NCI-H748 treated with DMSO at 0.1 percent for 48 hours (cell line): ENCODE measurements at regions not wholly inside any gene's neighbourhood (a gene's known extent, or its start where the extent isn't known, plus 50 kb on each side); places are given as distances from the start of the nearest gene placed in this dataset.

Experiments used
- DNase-seq: peaks from one replicate; lab custom pipeline; 2025; lab: John Stamatoyannopoulos, UW

DNA sequence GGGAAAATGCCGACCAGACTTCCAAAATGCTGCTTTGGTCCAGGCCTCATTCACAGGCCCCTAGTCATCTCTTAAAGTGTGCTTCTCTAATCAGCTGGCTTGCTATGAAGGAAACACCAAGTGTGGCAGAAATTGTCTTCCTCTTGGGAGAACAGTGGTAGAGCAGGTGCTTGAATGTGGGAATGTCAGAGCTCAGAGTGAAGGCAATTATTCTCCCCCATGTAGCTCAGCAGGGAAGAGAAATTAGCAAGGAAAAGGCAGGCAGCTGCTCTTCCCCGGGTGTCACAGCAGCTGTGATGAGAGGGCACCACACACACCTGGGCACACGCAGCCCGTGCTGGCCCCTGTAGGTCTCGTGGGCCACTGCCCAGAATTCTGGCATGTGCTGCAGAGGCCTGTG is 358.5 kb downstream of the WDR72 start:
- no peak for DNase-seq

DNA sequence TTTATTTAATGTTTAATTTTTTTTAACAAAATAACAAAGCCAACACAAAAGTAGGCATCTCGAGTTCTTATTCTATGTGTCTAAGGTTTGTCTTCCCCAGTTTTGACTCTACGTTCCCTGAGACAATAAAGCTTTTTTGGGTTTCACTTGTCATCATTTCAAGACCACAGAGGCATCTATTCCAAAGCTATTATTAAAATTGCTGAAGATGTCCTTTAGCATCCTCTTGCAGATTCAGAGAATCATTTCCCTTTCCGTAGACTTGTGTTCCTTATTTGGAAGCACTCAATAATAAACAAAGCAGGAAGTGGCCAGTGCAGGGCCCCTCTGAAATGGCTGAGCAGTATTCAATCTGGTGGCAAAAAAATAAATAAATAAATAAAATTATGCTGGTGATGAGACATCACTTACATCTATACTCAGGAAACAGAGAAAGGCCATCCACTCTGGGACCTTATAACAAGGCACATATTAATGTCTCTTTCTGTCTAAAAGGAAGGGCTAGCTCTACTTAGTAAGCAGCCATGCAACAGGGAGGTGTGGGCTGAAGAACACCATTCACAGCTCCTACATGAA is 362.3 kb downstream of the WDR72 start:
- no peak for DNase-seq

DNA sequence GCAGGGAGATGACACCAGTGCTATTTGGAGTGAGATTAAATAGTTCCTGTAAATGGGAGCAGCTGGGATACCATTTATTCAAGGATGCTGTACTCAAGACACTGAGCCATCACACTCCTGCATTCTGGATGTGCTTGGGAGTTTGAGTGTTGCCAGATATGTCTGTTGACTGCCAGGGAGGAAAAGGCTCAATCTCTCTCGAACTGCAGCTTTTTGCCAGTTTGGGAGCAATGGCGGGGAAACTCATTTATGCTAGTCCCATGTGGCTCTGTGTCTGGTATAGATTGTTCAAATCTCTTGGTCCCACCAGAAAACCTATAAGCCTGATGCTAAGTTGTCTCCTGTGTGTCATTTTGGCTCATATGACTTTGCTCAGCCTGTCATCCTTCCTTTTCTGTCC is 363.6 kb downstream of the WDR72 start:
- no peak for DNase-seq

DNA sequence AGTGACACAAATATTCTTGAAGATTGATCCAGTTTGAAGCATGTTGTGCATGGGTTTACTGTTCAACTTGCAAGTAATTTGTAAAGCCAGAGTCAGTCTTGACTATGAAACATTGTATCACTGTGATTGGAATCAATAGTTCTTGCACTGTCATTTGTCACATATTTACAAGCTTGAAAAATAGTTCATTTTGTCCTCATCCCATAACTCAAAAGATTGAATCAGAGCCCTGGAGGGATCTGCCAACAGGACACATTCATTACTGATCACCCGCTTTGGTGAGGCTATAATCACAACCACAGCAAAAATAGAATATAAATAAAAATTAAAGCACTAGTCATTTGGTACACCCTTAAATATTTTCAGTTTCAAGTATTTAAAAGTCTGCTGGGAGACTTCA is 368.9 kb downstream of the WDR72 start:
- no peak for DNase-seq

DNA sequence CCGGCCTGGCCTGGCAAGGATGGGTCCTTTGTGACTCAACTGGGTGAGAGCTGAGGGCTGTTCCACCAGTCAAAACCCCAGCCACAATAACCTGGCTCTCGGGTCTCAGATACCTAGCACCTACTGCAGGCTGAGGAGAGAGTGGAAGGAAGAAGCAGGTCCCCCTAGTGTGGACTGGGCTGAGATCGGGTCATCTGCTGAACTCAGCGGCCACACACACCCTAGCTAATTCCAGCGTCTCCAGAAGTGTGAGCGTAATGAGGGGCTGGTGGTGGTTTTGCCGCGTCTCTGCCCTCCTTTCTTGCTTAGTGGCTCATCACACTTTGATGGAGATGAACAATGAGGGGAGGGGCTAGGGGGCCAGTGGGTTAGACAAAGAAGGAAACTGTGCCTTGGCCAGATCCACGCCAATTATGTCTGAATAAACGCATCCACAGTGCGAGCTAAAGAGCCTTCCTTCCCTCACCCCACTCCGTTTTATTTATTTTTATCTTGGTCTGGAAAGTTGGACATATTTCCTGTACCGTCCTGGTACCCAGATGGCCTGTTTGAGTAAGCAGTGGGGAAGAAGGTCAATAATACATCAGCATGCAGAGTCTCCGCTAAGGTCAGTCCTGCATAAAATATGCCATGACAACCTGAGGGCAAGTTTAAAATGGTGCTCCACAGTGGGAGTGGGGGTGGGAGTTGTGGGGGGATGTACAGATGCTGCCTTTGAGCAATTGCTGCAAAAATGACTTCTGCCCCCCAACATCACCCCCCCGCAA is 370.0 kb downstream of the WDR72 start:
- DNase-seq, result no peak

DNA sequence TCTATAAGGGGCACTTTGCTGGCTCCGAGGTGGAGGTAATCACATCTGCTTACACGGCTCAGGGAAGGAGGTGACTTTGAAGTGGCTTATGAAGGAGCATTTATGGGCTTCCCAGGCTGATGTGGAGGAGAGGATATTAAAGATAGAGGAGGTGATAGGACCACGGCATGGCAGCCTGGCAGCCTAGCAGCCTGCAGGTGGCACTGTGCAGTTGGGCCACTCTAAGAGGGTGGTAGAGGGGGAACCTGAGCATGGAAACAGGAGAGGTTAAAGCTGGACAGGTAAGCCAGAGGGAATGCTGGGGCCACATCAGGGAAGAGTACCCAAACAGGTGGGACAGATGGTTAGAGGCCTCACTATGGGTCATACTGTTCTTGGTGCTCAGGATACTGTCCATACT is 375.0 kb downstream of the WDR72 start:
- no peak for DNase-seq

DNA sequence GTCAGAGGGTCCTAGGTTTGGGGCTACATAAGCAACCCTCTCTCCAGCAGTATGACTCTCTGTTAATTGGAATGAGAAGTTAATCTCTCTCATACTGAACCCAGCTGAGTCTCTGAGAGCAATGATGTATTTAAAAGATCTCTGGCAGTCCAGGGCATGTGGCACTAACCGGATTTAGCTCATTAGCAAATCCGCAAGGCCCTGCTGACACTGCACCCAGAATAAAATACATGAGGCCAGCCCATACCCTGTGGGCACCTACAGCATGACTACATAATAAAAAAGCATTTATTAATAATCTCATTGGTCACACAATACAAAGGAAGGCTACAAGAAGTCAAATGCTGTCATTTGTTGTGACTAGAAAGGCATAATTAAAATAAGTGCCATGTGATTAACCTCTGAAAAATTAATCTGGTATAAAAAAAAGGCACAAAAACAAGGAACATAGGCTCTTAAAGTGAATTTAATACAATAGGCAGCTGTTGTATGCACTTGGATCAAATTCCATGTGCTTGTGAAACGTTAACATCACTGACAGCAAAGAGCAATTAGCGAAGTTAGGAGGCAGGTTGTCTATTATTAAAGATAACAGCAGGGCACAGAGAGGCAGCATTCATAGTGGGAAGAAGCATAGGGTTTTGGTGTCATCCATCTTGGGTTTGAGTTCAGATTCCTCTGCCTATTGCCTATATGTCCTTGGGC is 381.2 kb downstream of the WDR72 start:
- DNase-seq, result no peak

DNA sequence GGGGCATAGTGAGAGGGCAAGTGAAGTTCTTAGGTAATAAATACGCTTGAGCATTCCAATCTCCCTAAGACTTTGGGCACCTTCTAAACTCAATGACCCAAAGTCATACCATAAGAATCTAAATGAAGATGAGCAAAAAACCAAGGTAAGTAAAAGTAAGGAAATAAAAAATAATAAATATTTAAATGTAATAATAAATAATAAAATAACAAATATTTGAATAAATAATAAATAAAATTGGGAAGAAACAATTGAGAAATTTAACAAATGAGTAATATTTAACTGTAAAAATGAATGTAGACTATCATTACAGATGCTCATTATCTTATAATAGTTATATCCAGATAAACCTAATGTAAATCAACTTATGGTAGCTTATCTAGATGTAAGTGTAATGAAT is 391.7 kb downstream of the WDR72 start:
- DNase-seq, result no peak

DNA sequence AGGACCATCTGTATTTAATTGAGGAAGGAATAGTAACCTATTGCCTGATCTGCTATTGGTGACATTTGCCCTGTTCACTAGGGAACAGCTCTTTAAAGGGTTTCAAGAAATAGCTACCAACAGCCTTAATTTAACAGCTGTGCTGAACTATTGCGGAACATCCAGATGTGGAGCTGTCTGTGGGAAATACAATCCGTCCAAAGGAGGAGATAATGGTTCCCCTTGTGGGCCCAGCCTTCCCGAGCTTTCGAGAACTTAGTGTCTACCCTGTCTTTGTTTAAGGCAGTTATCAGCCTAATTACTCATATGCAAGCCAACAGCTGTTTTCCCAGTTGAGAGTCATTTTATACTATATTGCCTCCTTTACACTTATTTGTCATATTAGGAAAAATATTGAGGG is 398.6 kb downstream of the WDR72 start:
- no peak for DNase-seq

DNA sequence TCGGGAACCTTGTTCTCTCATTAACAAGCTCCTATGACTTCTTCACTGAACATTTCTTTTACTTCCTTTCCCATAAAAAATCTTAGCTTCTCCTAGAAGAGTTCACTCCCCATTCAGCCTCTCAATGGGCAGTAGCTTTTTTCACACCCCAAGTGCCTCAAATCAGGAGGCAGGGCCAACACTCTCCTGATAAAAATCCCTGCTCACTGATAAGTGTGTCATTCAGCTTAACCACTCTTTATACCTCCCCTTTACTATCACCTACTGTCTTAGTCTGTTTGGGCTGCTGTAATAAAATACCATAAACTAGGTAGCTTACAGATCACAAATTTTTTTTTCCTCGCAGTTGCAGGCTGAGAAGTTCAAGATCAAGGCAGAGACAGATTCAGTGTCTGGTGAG is 400.4 kb downstream of the WDR72 start:
- DNase-seq, result no peak

DNA sequence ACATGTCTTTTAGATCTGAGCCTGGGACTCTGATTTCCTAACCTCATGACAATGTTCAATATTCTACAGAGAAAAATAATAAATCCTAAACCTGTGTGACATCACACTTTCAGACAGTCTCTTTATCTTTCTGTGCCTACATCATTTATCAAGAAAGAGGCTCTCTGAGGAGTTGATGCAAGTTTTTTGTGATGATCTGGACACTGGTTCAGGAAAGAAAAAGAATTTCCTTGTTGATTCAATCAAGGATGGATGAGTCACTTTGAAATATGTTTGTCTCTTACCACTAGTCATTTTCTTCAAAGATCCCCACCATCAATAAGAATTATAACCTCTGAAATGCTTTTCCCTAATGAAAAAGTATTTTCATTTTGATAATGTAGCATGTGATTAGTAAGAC is 404.6 kb downstream of the WDR72 start:
- DNase-seq, result no peak

DNA sequence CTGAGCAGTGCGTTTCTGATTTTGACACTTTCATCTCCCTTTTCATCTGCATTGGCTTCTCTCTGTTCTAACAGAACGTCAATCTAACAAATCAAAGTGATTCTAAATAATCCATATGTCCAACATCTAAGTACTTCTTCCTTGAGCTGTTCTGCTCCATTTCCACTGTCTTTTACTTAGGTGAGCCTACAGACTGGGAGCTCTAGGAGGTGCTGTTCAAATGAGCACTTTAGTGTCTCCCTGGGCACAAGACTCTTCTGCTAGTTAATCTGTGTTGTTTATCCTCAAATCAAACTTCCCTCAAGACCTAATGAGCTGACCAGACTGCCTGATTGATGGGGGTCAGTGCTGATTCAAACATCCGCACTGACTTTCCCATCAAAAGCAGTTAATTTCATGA is 408.1 kb downstream of the WDR72 start:
- no peak for DNase-seq

DNA sequence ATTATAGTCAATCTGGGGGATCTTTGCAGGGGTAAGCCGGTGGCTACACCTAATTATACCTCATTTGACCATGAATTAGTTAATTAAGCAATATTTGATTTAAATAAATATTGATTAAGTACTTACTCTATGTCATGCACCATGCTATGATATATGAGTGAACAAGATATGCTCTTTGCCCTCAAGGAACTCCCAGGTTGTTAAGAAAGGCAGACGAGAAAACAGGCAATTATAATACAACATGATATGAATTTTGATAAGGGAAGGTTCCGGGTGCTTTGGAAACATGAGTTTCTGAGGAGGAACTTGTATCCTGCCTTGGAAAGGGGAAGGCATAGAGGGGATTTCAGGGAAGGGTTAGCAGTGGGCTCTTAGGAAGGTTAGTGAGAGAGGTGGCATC is 412.9 kb downstream of the WDR72 start:
- no peak for DNase-seq

DNA sequence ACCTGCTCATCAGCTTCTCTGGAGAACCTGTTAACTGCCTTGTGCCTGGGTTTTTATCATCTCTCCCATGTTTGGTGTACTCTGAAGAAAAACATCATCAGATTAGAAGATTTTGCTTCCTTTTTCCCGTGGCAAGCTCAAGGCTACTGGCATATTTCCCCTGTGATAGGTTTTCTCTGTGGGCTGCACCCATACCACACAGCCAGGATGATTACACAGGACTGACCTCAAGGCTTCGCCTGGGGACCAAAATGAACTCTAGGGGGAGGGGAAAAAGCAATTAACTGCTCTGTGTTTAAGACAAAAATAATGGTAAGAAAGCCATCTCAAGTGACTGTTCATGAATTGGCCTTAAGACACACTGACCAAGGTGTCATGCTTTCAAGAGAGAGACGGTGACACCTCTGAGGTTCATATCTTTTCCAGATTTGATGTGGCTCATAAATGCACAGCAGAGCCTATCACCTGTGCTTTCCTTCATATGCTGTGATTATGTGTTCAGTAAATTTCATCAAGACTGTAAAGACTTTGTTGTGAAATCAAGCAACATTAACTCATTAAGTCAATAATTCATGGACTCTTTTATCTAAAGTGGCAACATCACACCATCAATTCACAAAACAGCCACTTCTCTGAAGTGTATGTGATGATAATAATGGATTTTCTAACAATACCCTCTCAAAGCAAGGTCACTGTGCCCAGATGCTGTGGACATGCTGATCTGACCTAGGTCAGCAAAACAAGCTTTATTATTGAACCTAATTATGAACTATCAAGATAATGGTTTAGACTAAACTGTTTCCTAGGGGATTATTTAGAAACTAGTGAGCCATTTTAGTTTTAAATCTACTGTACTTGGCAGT is 427.9 kb downstream of the WDR72 start:
- peak; percentile 68 for DNase-seq

DNA sequence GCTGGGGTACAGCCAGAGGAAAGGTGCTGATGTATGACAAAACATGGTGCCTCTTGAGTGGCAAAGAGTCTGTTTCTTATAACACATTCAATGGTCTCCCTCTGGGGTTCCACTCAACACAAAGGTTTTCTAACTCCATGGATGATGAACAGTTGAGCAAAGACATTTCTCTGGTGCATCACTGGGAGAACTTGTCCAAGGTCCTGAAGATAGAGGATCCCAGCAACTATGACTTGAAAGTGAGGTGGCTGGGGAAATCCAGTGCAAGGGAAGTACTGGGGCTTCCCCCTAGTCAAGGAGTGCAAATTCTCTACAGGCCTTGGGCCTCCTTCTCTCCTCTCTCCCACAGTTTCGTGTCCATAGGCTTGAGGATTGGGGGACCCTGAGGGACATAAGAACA is 431.1 kb downstream of the WDR72 start:
- DNase-seq, result no peak

DNA sequence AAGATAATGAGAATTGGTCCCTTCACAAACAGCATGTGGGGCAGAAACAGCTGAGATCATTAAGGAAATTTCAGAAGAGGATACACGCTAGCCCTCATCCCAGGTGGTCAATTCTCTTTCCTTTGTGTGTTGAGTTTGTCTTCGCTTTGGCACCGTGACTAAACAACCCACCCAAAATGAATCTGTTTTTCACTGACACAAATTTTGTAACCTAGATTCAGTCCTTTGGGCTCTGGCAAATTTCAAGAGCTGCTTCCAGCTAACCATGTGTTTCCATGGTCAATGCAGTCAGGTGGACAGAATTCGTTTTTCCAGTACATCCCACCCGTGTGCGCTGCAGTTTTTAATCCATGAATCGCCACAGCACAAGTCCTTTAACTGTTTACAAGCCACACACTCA is 435.4 kb downstream of the WDR72 start:
- no peak for DNase-seq

DNA sequence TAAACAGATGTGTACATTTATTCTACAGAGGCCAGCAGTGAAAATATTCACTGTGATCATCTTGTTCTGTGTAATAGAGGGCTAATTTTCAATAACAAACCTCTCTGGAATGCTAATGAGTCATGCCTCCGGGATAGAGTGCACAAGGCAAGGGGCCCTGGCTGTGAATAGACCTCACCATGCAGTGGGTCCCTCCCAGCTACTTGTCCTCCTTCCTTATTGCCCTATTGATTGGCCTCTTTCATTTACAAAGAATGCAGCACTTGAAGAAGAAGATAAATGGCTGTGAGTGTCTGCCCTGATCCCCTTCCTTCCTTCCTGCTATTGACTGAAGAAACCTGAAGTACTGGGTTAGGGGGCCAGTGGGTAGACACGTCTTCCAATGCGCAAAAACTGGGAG is 436.3 kb downstream of the WDR72 start:
- no peak for DNase-seq

DNA sequence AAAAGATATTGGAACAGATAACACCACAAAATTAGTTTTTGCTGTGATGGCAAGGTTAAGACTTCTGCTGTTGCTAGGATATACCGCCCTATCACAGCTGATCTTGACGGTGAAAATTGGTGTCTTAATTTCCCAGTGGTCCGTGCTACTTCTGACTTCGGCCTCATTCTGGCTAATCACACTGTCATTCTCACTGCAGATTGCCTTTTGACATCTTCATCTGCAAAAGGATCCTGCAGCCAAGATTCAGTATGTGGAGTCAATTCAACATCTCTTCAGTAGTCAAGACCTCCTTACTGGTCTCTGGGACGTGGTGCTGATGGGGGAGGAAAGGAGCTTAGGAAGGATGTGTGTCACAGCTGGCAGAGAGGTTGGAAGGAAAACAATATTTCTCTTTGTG is 438.6 kb downstream of the WDR72 start:
- DNase-seq, result no peak

DNA sequence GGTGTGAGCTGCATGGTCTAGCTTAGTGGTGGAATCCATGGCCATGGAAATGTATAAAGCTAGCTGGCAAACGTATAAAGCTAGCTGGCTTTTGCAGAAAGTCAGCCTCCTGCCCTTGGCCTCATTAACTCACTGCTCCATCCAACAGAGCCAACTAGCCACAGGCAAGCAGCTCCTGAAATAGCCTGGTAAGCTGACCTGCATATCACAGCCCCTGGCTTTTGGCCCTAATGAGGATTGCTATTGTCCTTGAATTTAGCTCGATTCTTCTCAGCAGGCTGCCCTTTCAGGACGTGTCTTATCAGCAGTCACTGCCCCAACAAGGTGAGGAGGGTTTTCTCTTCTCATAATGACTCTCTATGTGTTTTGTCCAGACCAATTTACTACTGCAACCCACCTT is 446.8 kb downstream of the WDR72 start:
- DNase-seq, result no peak

DNA sequence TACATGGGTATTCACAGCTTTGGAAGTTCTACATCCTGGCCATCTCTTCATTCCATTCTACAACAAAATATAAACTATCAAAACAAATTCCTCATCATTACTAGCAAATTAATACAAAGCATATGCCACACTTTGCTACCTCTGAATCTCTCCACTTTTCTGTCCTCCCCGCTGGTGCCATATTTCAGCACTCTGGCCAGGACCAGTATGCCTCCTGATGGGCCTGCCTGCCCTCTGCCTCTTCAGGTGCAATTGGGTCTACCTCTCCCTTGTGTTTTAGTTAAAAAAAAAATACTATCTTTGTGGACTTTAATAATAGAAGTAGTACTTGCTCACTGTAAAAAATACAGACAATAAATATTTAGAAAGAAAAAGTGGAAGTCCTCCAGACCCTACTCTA is 448.8 kb downstream of the WDR72 start:
- no peak for DNase-seq

DNA sequence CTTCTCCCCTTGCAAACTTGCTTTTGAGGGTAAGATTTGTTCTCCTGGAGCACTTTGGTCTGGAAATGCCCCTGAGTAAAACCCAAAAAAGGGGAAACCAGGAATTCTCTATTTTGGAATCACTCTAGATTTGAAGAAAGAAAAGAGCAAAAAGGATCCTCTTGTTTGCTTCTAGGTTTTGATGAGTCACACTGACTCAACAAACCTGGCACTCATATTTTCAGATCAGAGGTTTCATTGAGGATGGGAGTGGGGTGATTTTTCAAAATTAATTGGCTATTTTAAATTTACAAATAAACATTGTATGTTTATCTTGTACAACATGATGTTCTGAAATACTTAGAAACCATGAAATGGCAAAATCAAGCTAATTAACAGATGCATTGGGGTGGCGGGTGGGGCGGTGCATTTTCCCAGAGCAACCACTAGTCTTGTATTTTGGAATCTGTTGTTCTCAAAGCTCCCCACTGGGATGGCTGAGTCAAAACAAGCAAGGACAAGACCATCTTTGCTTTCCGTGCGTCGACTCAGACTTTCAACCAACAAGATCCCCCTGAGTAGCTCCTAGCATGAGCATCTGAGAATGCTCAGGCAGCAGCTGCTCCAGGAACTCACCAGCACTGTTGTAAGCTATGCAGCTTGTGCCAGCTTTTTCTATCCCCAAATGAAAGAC is 451.4 kb downstream of the WDR72 start:
- no peak for DNase-seq

DNA sequence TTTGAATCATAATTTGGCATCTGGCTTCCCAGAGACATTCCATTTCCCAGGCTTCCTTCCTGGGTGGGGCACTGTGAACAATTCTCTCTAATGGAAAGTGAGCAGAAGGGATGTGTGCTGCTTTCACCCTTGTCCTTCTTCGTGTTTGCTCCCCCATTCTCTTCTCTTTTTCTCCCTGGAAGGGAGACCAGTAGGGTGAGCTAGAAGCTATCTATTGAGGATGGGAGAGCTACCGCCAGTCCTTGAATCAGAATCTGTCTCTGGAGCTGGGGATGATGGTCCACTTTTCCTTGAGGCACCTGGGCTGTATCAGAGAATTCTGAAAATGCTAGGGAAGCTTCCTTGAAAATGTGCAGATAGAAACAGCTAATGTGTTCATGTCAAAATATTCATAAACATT is 453.9 kb downstream of the WDR72 start:
- no peak for DNase-seq
